Activated CD8-positive, alpha-beta memory T cell treated with anti-CD3 and anti-CD28 coated beads for 48 hours (primary cell): ENCODE measurements at regions not wholly inside any gene's neighbourhood (a gene's known extent, or its start where the extent isn't known, plus 50 kb on each side); places are given as distances from the start of the nearest gene placed in this dataset.

Experiments
- DNase-seq, 3 experiments: peaks; one replicate each; pipeline ENCODE4 v3.0.0-alpha.2; 2020; ENCODE audit warnings: low read depth in 2 of 3, low spot score in 2 of 3

GRCh38 chr20:10724449-10725173 is 50.8 kb upstream of the JAG1 start:
- DNase-seq = no peak

GRCh38 chr20:10728873-10729670 is 55.3 kb upstream of the JAG1 start:
- DNase-seq = no peak

GRCh38 chr20:10729785-10730184 is 56.0 kb upstream of the JAG1 start:
- DNase-seq = no peak

GRCh38 chr20:10730629-10731183 is 56.9 kb upstream of the JAG1 start:
- no peak for DNase-seq

GRCh38 chr20:10731190-10731965 is 57.6 kb upstream of the JAG1 start:
- no peak for DNase-seq

GRCh38 chr20:10733122-10733521 is 59.3 kb upstream of the JAG1 start:
- DNase-seq = no peak

- no peak for DNase-seq
These were observed 61.6 kb upstream of the JAG1 start for GRCh38 chr20:10735195-10735949.

- no peak for DNase-seq
These were observed 65.3 kb upstream of the JAG1 start for GRCh38 chr20:10739134-10739533.

GRCh38 chr20:10739566-10739965 is 65.8 kb upstream of the JAG1 start:
- no peak for DNase-seq

GRCh38 chr20:10741060-10741459 is 67.3 kb upstream of the JAG1 start:
- no peak for DNase-seq

- no peak for DNase-seq
These were observed 72.0 kb upstream of the JAG1 start for GRCh38 chr20:10745790-10746189.

- DNase-seq = no peak
These were observed 73.2 kb upstream of the JAG1 start for GRCh38 chr20:10747019-10747418.

GRCh38 chr20:10749084-10749483 is 75.3 kb upstream of the JAG1 start:
- no peak for DNase-seq

- no peak for DNase-seq
These were observed 78.4 kb upstream of the JAG1 start for GRCh38 chr20:10752206-10752605.

- DNase-seq = no peak
These were observed 81.0 kb upstream of the JAG1 start for GRCh38 chr20:10754824-10755223.

- DNase-seq = no peak
These were observed 84.6 kb upstream of the JAG1 start for GRCh38 chr20:10758446-10758845.

GRCh38 chr20:10761232-10761631 is 87.4 kb upstream of the JAG1 start:
- DNase-seq = no peak

GRCh38 chr20:10761786-10762185 is 88.0 kb upstream of the JAG1 start:
- no peak for DNase-seq

GRCh38 chr20:10762216-10762615 is 88.4 kb upstream of the JAG1 start:
- no peak for DNase-seq

GRCh38 chr20:10763112-10763511 is 89.3 kb upstream of the JAG1 start:
- no peak for DNase-seq

- no peak for DNase-seq
These were observed 95.9 kb upstream of the JAG1 start for GRCh38 chr20:10769700-10770099.
